Pancreas (tissue), 10 donors: ENCODE measurements at regions not wholly inside any gene's neighbourhood (a gene's known extent, or its start where the extent isn't known, plus 50 kb on each side); places are given as distances from the start of the nearest gene placed in this dataset.

Source experiments
- ATAC-seq, 4 donors: fragments of 200-7000 bp; cut with Tn5 transposase; one replicate each; pipeline versions ENCODE4 v1.8.0 to v1.9.1; 2020; ENCODE audit warnings: mild to moderate bottlenecking in 4 of 4, moderate library complexity in 4 of 4
- DNase-seq, 6 donors: peaks; one replicate each; pipeline ENCODE4 v3.0.0-alpha.2; 2020
- FAIRE-seq: peaks from 2 replicates; lab custom pipeline; 2012; peaks lifted over from hg19 to GRCh38; lab: Jason Lieb, UNC
- H3K27ac ChIP-seq, 4 donors: fragments of 200-600 bp; sonication (generic); 1 replicate in 3 of 4; 2 replicates in 1 of 4; pipeline versions ENCODE4 v1.5.0 to v1.8.0; 2020
- H3K27me3 ChIP-seq, 4 donors: fragments of 200-600 bp; one replicate each; pipeline ENCODE4 v1.8.0; 2021
- H3K36me3 ChIP-seq, 3 donors: fragments of 200-600 bp; sonication (generic) in 1 of 3; one replicate each; pipeline versions ENCODE4 v1.5.0 to v1.8.0; 2020 to 2021
- H3K4me1 ChIP-seq, 3 donors: fragments of 200-600 bp; one replicate each; pipeline ENCODE4 v1.8.0; 2021
- H3K4me3 ChIP-seq, 4 donors: fragments of 200-600 bp; sonication (generic) in 2 of 4; one replicate each; pipeline versions ENCODE4 v1.5.0 to v1.8.0; 2020 to 2021
- H3K9me3 ChIP-seq, 4 donors: fragments of 200-600 bp; one replicate each; pipeline ENCODE4 v1.8.0; 2021
- CTCF ChIP-seq, 4 donors: fragments of 200-600 bp; sonication (generic) in 3 of 4; IDR thresholded peaks; one replicate each; pipeline versions ENCODE4 v1.5.0 to v1.8.0; 2021; ENCODE audit warnings: antibody characterized with exemption in 4 of 4
- WGBS, 2 donors: extraction: QIAGEN DNeasy Blood & Tissue Kit; methylation state at CpG; one replicate each; pipeline ENCODE4 v1.1.7; 2013; 5-methylcytosine and 5-hydroxymethylcytosine counted together
- intact Hi-C, 3 donors: fragments of 100-400 bp; cut with DNase I; formaldehyde crosslinking; loops; one replicate each; pipeline versions ENCODE4 v1.11.1 to v1.14.2; 2022
- donor health status: healthy with polysubstance abuse.
- donor health status: DM: no; HTN: no; CAD: no; lungs with moderate emphysema.
- donor health status: DM: no; HTN: no; CAD: no.
- donor health status: control.
- donor health status: control.
- donor health status: Bipolar disorder and iron deficiency.
- donor health status: DM: yes; HTN: yes; CAD: no.
- donor health status: DM: no; HTN: no; CAD: no.
- donor health status: DM: no; HTN: no; CAD: no.
- donor health status: DM: yes; HTN: yes; CAD: no.

GRCh38 chr12:131348231-131348630, 362.7 kb upstream of the SFSWAP start:
- intact Hi-C loops: no loop called here
- no peak for FAIRE-seq

GRCh38 chr12:131348646-131349045, 362.2 kb upstream of the SFSWAP start:
- intact Hi-C loops: no loop called here
- Histone ChIP-seq H3K27me3 (no peaks in the 10 kb centered on the region), H3K4me3 (no peak overlapping the region), H3K4me1 (no peaks in the 10 kb centered on the region), H3K9me3 (no peaks in the 10 kb centered on the region), H3K36me3 (no peaks in the 10 kb centered on the region), H3K27ac (no peak overlapping the region)
- 38 to 46% methylated on average over 4 of the region's 4 CpGs for WGBS, 2 donors
- FAIRE-seq: no peak
- TF ChIP-seq CTCF (IDR thresholded peaks at IDR 0.05): no peak
- ATAC-seq: no peak
- no peak for DNase-seq

More at GRCh38 chr12:131348231-131348630, 362.7 kb upstream of the SFSWAP start:
- Histone ChIP-seq H3K36me3 (no peaks in the 10 kb centered on the region), H3K27me3 (no peaks in the 10 kb centered on the region), H3K4me1 (no peaks in the 10 kb centered on the region), H3K4me3 (no peak overlapping the region), H3K9me3 (no peaks in the 10 kb centered on the region), H3K27ac (no peak overlapping the region)
- WGBS, 2 donors: 44 to 46% methylated on average over 13 of the region's 13 CpGs
- no peak for TF ChIP-seq CTCF (IDR thresholded peaks at IDR 0.05)
- ATAC-seq: no peak
- DNase-seq: no peak

- H3K4me3 ChIP-seq: no peak overlapping the region
- H3K9me3 ChIP-seq: no peaks in the 10 kb centered on the region
- TF ChIP-seq CTCF (IDR thresholded peaks at IDR 0.05): no peak
- intact Hi-C loops: no loop called here
- H3K27ac ChIP-seq: no peak overlapping the region
- no peak for ATAC-seq
- WGBS, 2 donors: 62 to 76% methylated on average over 20 of the region's 20 CpGs
- H3K27me3 ChIP-seq: no peaks in the 10 kb centered on the region
- no peaks in the 10 kb centered on the region for H3K4me1 ChIP-seq
- no peak for DNase-seq
- H3K36me3 ChIP-seq: no peaks in the 10 kb centered on the region
- FAIRE-seq: no peak
Observed at GRCh38 chr12:131349397-131350127, 361.3 kb upstream of the SFSWAP start.

- no peak for TF ChIP-seq CTCF (IDR thresholded peaks at IDR 0.05)
- Histone ChIP-seq H3K27ac (no peak overlapping the region), H3K4me1 (no peaks in the 10 kb centered on the region), H3K36me3 (no peaks in the 10 kb centered on the region), H3K4me3 (no peak overlapping the region), H3K9me3 (no peaks in the 10 kb centered on the region), H3K27me3 (no peaks in the 10 kb centered on the region)
- peak; percentile 30 to 80 (median 68) for ATAC-seq
- intact Hi-C loops: no loop called here
- FAIRE-seq: no peak
- 17 to 38% methylated on average over 3 of the region's 3 CpGs for WGBS, 2 donors
- no peak for DNase-seq
Observed at GRCh38 chr12:131350943-131351318, 360.0 kb upstream of the SFSWAP start.

GRCh38 chr12:131351319-131352028, 359.4 kb upstream of the SFSWAP start:
- 73 to 94% methylated on average over 5 of the region's 5 CpGs for WGBS, 2 donors
- DNase-seq (no peak), ATAC-seq (no peak), FAIRE-seq (no peak)
- Histone ChIP-seq H3K27ac (no peak overlapping the region), H3K4me3 (no peak overlapping the region), H3K4me1 (no peaks in the 10 kb centered on the region), H3K27me3 (no peaks in the 10 kb centered on the region), H3K9me3 (no peaks in the 10 kb centered on the region), H3K36me3 (no peaks in the 10 kb centered on the region)
- intact Hi-C loops: no loop called here
- no peak for TF ChIP-seq CTCF (IDR thresholded peaks at IDR 0.05)
